ENCODE measurements at regions not wholly inside any gene's neighbourhood (a gene's known extent, or its start where the extent isn't known, plus 50 kb on each side); places are given as distances from the start of the nearest gene placed in this dataset.

GRCh38 chr13:68125087-68125480 is 894.9 kb upstream of the PCDH9 start:
- H3K4me2 ChIP-seq = no peak overlapping the region
- no peaks in the 10 kb centered on the region for H3K4me1 ChIP-seq
- CTCF ChIA-PET = no interaction called here
- no peak for FAIRE-seq
- WGBS (ENCODE audit: missing lambda C conversion rate) = 13% methylated on average over 2 of the region's 2 CpGs
- TF ChIP-seq RFX5 (IDR thresholded peaks at IDR 0.05) = no peak
- ATAC-seq = no peak
- H3K4me3 ChIP-seq = no peak overlapping the region
- DNase-seq (ENCODE audit: low read depth in 1 of 2, low spot score in 1 of 2) = no peak
- no peak overlapping the region for H3K27ac ChIP-seq
- H3K9me3 ChIP-seq = no peaks in the 10 kb centered on the region
- POLR2A ChIA-PET = no interaction called here

- ChIA-PET CTCF (no interaction called here), POLR2A (no interaction called here)
- TF ChIP-seq ESRRA (IDR thresholded peaks at IDR 0.05; ENCODE audit: borderline replicate concordance, low read length) = no peak
- TF ChIP-seq RNF2 (IDR thresholded peaks at IDR 0.05; ENCODE audit: borderline replicate concordance, low read depth) = no peak
- TF ChIP-seq, protein P1, sequence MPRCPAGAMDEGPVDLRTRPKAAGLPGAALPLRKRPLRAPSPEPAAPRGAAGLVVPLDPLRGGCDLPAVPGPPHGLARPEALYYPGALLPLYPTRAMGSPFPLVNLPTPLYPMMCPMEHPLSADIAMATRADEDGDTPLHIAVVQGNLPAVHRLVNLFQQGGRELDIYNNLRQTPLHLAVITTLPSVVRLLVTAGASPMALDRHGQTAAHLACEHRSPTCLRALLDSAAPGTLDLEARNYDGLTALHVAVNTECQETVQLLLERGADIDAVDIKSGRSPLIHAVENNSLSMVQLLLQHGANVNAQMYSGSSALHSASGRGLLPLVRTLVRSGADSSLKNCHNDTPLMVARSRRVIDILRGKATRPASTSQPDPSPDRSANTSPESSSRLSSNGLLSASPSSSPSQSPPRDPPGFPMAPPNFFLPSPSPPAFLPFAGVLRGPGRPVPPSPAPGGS (IDR thresholded peaks at IDR 0.05) = no peak
- no peak for TF ChIP-seq JUN (IDR thresholded peaks at IDR 0.05)
- no peak for TF ChIP-seq FOXS1 (CRISPR knock-in tag; IDR thresholded peaks at IDR 0.05)
- ATAC-seq = no peak
- H3K4me1 ChIP-seq = no peaks in the 10 kb centered on the region
- no peak for FAIRE-seq
- no peak overlapping the region for H3K27ac ChIP-seq
- no peak overlapping the region for H3K4me2 ChIP-seq
- no peak overlapping the region for H3K4me3 ChIP-seq
- WGBS (ENCODE audit: missing lambda C conversion rate) = 61% methylated on average over 2 of the region's 2 CpGs
- no peaks in the 10 kb centered on the region for H3K9me3 ChIP-seq
- DNase-seq (ENCODE audit: low read depth in 1 of 2, low spot score in 1 of 2) = no peak
Measured at GRCh38 chr13:68124437-68125086, 894.4 kb upstream of the PCDH9 start.

GRCh38 chr13:68110178-68110768 is 880.1 kb upstream of the PCDH9 start:
- no peak for ATAC-seq
- no peak overlapping the region for H3K4me2 ChIP-seq
- ChIA-PET CTCF (no interaction called here), POLR2A (no interaction called here)
- FAIRE-seq = no peak
- H3K27ac ChIP-seq = no peak overlapping the region
- DNase-seq (ENCODE audit: low read depth in 1 of 2, low spot score in 1 of 2) = no peak
- H3K4me1 ChIP-seq = no peaks in the 10 kb centered on the region
- TF ChIP-seq JUNB (IDR thresholded peaks at IDR 0.05) = no peak
- TF ChIP-seq, protein P2, sequence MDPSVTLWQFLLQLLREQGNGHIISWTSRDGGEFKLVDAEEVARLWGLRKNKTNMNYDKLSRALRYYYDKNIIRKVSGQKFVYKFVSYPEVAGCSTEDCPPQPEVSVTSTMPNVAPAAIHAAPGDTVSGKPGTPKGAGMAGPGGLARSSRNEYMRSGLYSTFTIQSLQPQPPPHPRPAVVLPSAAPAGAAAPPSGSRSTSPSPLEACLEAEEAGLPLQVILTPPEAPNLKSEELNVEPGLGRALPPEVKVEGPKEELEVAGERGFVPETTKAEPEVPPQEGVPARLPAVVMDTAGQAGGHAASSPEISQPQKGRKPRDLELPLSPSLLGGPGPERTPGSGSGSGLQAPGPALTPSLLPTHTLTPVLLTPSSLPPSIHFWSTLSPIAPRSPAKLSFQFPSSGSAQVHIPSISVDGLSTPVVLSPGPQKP (IDR thresholded peaks at IDR 0.05; ENCODE audit: low read depth, low read length) = no peak
- TF ChIP-seq HEYL (CRISPR knock-in tag; IDR thresholded peaks at IDR 0.05) = no peak
- no peak for TF ChIP-seq EHF (CRISPR knock-in tag; IDR thresholded peaks at IDR 0.05)
- WGBS (ENCODE audit: missing lambda C conversion rate) = 29% methylated on average over 2 of the region's 2 CpGs
- H3K4me3 ChIP-seq = no peak overlapping the region
- no peaks in the 10 kb centered on the region for H3K9me3 ChIP-seq

GRCh38 chr13:68107667-68108066 is 877.5 kb upstream of the PCDH9 start:
- Histone ChIP-seq H3K4me1 (no peaks in the 10 kb centered on the region), H3K4me2 (no peak overlapping the region), H3K9me3 (no peaks in the 10 kb centered on the region), H3K27ac (no peak overlapping the region), H3K4me3 (no peak overlapping the region)
- DNase-seq (ENCODE audit: low read depth in 1 of 2, low spot score in 1 of 2) = no peak
- TF ChIP-seq POLR2A (IDR thresholded peaks at IDR 0.05; ENCODE audit: low read length) (no peak), ZSCAN20 (CRISPR knock-in tag; IDR thresholded peaks at IDR 0.05) (no peak), RFX5 (IDR thresholded peaks at IDR 0.05) (no peak), FOXS1 (CRISPR knock-in tag; IDR thresholded peaks at IDR 0.05) (no peak), JUNB (IDR thresholded peaks at IDR 0.05) (no peak), SMC3 (IDR thresholded peaks at IDR 0.05) (no peak), MAFK (IDR thresholded peaks at IDR 0.05; ENCODE audit: partially characterized antibody) (no peak), BHLHE40 (IDR thresholded peaks at IDR 0.05; ENCODE audit: low read depth, low read length) (no peak), RCOR1 (IDR thresholded peaks at IDR 0.05; ENCODE audit: low read depth, low read length) (no peak), EP300 (IDR thresholded peaks at IDR 0.05) (no peak)
- TF ChIP-seq, protein P3, sequence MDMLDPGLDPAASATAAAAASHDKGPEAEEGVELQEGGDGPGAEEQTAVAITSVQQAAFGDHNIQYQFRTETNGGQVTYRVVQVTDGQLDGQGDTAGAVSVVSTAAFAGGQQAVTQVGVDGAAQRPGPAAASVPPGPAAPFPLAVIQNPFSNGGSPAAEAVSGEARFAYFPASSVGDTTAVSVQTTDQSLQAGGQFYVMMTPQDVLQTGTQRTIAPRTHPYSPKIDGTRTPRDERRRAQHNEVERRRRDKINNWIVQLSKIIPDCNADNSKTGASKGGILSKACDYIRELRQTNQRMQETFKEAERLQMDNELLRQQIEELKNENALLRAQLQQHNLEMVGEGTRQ (IDR thresholded peaks at IDR 0.05) = no peak
- TF ChIP-seq, protein P2 (IDR thresholded peaks at IDR 0.05; ENCODE audit: low read depth, low read length) = no peak
- TF ChIP-seq, protein P4, sequence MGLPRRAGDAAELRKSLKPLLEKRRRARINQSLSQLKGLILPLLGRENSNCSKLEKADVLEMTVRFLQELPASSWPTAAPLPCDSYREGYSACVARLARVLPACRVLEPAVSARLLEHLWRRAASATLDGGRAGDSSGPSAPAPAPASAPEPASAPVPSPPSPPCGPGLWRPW (IDR thresholded peaks at IDR 0.05) = no peak
- WGBS (ENCODE audit: missing lambda C conversion rate) = 60% methylated on average over 1 of the region's 29 CpGs
- ChIA-PET POLR2A (no interaction called here), CTCF (no interaction called here)
- no peak for ATAC-seq
- no peak for FAIRE-seq
